ENCODE measurements at regions not wholly inside any gene's neighbourhood (a gene's known extent, or its start where the extent isn't known, plus 50 kb on each side); places are given as distances from the start of the nearest gene placed in this dataset.
A peak's percentile ranks its signal among the peaks of the same experiment; 100 is the strongest.
"Not testable (repeated sequence)": the region's sequence is repeated elsewhere in the genome, so short reads cannot be mapped to it uniquely, and the experiment has no call there.

- DNase-seq = not testable (repeated sequence)
These were observed 162.6 kb upstream of the JADE1 start for GRCh38 chr4:128646893-128647292.

- DNase-seq = not testable (repeated sequence)
These were observed 164.5 kb upstream of the JADE1 start for GRCh38 chr4:128644693-128645654.

GRCh38 chr4:128644107-128644506, 165.4 kb upstream of the JADE1 start:
- DNase-seq = not testable (repeated sequence)

- DNase-seq = not testable (repeated sequence)
These were observed 167.9 kb upstream of the JADE1 start for GRCh38 chr4:128641566-128641965.

GRCh38 chr4:128639541-128640270, 169.8 kb upstream of the JADE1 start:
- DNase-seq = no peak

- no peak for DNase-seq
These were observed 172.6 kb upstream of the JADE1 start for GRCh38 chr4:128636906-128637305.

- no peak for DNase-seq
These were observed 173.4 kb upstream of the JADE1 start for GRCh38 chr4:128635955-128636560.

- DNase-seq = no peak
These were observed 174.2 kb upstream of the JADE1 start for GRCh38 chr4:128635141-128635954.

GRCh38 chr4:128633067-128633466, 176.4 kb upstream of the JADE1 start:
- no peak for DNase-seq

- no peak for DNase-seq
These were observed 178.6 kb upstream of the JADE1 start for GRCh38 chr4:128630871-128631270.

- no peak for DNase-seq
These were observed 185.8 kb upstream of the JADE1 start for GRCh38 chr4:128623508-128624215.

- DNase-seq = not testable (repeated sequence)
These were observed 189.1 kb upstream of the JADE1 start for GRCh38 chr4:128620279-128620965.

- DNase-seq = no peak
These were observed 194.3 kb upstream of the JADE1 start for GRCh38 chr4:128615197-128615596.

- DNase-seq = peak; percentile 37
These were observed 201.5 kb upstream of the JADE1 start for GRCh38 chr4:128608006-128608405.

- no peak for DNase-seq
These were observed 203.3 kb upstream of the JADE1 start for GRCh38 chr4:128606173-128606572.

GRCh38 chr4:128604840-128605239, 204.7 kb upstream of the JADE1 start:
- DNase-seq = peak; percentile 10

- DNase-seq = no peak
These were observed 205.3 kb upstream of the JADE1 start for GRCh38 chr4:128604204-128604603.

GRCh38 chr4:128603081-128603480, 206.4 kb upstream of the JADE1 start:
- no peak for DNase-seq

- DNase-seq = peak; percentile 81
These were observed 207.4 kb upstream of the JADE1 start for GRCh38 chr4:128601991-128602695.

Data from hematopoietic multipotent progenitor cell treated with erythropoietin and hydrocortisone succinate and interleukin-3 and kit ligand, for 6 days (in vitro differentiated cells).